GM18502 (cell line): ENCODE measurements at regions not wholly inside any gene's neighbourhood (a gene's known extent, or its start where the extent isn't known, plus 50 kb on each side); places are given as distances from the start of the nearest gene placed in this dataset.
"Not testable (repeated sequence)": the region's sequence is repeated elsewhere in the genome, so short reads cannot be mapped to it uniquely, and the experiment has no call there.

Source experiments
- ATAC-seq: cut with Tn5 transposase; IDR thresholded peaks from one replicate; pipeline ENCODE4 v1.9.1; 2021; ENCODE audit warnings: mild to moderate bottlenecking; ENCODE audit not compliant: unreplicated experiment, poor library complexity

DNA sequence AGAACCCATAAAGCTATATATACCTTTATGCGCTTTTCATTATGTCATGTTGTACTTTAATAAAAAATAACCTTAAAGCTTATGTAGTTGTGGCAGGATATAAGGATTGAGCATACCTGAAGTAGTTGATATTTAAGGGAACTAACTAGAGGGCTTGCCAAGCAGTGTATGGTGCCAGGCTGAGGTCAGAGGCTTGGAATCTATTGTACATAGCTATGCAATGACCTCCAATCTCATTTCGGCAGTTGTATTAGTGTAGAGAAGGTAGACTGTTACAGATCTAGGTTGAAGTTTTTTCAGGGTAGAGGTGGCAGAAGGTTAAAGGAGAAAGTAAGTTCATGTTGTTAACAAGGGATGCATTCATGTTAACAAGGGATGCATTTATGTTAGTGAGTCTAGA is 397.7 kb upstream of the HS3ST5 start:
- no peak for ATAC-seq

DNA sequence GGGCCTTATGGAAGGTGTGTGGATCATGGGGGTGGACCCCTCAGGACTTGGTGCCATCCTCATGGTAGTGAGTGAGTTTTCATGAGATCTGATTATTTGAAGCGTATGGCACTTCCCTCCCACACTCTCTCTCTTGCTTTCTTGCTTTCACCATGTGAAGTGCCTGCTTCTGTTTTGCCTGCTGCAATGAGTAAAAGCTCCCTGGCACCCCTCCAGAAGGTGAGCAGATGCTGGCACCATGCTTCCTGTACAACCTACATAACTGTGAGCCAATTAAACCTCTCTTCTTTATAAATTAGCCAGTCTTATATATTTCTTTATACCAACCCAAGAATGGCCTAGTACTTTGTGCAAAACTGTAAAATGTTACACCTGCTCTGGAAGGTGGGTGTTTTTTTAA is 396.8 kb upstream of the HS3ST5 start:
- no peak for ATAC-seq

DNA sequence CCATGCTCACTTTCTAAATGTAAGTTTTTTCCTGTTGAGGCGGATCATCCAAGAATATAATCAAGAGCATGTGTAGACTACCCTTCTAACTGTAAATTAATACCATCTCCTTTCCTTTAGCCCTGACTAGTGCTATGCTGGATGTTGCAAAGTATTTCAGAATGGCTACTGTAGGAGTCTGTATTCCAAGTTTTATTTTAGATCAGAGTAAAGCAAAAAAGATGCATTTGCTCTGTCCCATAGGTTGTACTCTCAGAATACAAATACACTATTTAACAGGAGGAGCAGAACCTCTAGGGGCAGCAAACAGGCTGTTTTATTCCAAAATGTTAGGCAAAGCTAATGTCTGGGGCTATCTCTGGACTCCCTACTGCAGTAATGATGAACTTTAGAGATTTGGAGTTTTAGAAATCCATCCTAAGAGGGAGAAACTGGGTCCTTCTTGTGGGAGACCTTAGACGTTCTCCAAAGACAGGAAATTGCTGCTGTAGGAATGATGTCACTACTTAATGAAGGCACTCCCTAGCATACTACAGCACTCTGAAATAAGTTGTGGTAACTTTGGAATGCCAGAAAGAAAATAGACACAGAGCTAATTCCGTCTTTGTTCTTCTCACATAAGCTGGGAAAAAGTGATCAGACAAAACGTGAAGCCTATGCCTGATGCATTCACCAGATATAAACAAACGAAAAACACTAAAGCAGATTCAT is 392.4 kb upstream of the HS3ST5 start:
- ATAC-seq, result no peak

DNA sequence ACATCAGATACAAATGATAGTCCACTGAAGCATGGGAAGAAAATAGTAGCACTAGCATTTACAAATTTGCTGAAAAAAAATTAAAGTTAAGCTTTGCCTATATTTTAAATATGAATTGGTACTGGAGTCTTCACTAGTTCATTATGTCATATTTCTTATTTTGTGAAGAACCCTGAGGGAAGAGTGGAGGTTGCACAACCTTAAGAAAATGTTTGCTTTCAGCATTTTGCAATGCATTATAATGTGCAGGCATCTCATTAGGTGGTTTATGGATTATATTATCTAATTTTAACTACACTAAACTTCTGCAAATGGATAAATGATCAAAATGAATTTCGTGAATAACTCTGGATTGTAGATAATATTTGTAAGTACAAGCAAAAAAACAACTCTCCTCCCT is 390.8 kb upstream of the HS3ST5 start:
- no peak for ATAC-seq

DNA sequence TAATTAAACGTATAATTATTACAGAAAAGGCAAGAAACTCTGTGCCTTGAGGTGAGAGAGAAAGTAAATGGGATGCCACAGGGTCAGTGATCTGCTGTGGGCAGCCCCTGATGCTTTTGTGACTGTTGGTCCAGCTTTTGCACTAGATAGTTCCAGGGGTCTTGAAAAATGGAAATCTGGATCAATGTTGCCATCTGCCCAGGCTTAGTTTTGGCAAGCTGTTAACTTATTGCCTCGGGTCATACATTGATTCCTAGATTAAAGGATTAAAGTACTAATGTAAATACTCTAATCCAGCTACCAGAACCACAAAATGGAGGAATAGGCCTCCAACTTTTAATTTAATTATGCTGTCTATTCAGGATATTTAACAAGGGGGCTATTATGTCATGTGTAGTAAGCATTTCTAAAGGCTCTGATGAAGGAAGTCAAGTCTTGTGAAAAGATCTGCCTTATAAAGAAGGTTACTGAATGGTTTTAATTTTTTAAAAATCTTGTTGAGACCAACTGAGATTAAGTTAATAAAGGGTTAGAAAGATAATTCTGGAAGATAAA is 376.0 kb upstream of the HS3ST5 start:
- no peak for ATAC-seq

DNA sequence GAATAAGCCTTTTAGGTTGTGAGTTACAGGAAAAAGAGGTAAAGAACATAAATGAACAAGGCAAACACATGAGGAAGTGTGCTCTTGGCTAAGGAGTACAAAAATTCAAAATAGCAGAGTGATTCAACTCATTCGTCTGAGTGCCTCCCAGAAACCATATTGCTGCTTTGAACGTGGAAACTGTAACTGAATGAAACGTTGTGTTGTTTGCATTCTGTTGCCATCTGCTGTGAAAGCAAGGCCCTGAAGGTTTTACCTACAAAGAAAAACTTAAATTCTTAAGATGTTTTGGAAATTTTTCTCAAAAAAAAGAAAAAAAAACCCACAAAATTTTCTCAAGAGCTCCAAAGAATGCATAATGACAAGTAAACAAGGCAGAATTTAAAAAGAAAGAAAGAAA is 375.4 kb upstream of the HS3ST5 start:
- ATAC-seq, result no peak

DNA sequence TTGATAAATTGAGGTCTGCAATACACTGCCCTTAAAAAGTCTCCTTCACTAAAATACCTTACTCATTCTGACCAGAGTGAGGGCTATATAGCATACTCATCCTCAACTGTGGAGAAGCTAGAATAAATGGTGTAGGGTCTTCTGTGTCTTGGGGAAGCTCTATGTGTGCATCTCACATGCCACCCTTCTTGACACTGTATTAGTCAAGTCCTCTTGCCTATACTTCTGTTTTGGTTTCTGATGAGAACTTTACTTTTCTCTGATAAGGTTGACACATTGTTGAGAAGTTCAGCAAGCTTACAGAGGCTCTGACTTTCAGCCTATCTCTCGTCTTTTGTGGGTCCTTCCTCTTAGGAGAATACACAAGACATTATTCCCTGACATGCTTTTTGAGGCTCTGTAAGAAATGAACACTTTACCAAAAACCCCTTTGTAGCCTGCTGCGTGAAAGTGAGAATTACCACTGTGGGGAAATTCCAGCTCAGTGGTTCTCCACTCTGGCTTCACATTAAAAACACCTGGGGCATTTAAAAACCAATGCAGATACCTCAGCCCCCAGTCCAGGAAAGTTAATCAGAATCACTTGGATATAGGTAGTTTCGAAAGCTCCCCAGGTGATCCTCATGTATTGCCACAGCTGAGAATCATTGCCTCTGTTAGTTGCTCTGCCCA is 372.1 kb upstream of the HS3ST5 start:
- ATAC-seq, result peak; percentile 71

DNA sequence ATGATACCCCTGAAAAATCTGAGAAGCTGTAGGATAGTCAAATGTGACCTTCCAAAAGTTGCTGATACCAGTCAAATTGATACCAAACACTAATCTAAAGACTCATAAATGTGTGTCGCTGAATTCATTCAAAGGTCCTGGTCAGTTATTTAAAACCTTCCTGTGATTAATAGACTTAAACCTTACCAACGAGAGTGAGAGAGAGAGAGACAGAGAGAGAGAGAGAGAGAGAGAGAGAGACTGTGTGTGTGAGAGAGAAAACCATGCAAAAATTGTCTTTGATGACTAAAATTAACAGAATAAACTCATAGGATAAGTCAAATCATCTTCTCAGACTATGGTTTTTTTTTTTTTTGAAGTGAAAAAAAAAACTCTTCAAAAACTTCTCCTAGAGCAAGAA is 370.9 kb upstream of the HS3ST5 start:
- ATAC-seq, result no peak

DNA sequence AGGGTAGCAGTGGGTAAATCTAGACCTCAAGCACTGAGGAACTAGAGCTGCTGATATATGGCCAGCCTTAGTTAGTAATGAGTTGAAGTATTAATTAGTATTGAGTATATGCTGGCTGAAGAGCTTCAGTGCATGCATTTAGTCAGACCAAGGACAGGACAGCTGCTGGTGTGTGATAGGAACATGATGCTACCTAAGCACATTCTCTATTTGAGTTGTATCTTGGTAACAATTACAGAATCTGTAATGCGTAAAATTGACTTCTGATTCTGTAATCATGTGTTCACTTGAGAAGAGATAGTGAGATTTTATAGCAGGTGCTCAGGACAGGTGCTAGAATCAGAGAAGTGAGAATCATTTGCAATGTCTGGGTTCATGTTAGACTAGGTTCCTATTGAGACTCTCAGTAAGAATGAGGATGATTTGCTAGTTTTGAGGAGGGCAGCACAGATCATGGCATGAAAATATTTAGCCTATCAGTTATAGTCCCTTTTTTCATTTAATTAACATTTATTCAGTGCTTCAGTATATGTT is 369.4 kb upstream of the HS3ST5 start:
- peak; percentile 33 for ATAC-seq

DNA sequence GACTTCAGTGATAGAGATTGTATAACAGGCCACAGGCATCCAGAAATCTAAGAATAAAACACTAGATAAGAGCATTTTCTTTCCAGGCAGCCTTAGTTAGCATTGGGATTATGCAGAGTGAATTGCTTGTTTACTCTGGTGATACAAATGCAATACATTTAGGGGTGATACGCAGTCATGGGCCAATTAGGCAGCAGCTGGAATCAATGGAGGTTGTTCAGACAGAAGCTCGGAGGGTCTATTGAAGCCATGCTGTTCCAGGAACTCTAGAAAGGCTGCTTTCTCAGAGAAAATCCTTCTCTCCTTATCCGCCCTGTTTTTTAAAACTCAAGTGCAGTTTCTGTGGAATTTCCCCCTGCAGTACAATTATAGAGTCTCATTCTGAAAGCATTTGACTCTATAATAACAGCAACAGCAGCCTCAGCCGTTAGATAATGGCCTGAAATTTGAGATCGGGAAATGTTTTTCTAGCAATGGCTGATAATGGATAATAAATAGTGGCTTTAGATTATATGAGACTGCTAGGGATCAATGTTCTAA is 364.3 kb upstream of the HS3ST5 start:
- ATAC-seq, result no peak

DNA sequence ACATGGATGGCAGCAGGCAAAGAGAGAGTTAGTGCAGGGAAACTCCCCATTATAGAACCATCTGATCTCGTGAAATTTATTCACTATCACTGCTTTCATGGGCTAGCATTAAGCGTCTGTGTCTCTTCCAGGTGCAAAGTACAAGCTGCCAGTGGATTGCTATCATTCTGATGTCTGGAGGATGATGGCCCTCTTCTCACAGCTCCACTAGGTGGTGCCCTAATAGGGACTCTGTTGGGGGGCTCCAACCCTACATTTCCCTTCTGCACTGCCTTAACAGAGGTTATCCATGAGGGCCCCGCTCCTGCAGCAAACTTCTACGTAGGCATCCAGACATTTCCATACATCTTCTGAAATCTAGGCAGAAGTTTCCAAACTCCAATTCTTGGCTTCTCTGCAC is 347.8 kb upstream of the HS3ST5 start:
- no peak for ATAC-seq

DNA sequence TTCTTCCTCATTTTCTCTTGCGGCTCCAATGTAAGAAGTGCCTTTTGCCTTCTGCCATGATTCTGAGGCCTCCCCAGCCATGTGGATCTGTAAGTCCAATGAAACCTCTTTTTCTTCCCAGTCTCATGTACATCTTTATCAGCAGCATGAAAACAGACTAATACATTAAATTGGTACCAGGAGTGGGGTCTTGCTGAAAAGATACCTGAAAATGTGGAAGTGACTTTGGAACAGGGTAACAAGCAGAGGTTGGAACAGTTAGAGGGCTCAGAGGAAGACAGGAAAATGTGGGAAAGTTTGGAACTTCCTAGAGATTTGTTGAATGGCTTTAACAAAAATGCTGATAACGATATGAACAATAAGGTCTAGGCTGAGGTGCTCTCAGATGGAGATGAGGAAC is 316.7 kb upstream of the HS3ST5 start:
- ATAC-seq, result no peak

DNA sequence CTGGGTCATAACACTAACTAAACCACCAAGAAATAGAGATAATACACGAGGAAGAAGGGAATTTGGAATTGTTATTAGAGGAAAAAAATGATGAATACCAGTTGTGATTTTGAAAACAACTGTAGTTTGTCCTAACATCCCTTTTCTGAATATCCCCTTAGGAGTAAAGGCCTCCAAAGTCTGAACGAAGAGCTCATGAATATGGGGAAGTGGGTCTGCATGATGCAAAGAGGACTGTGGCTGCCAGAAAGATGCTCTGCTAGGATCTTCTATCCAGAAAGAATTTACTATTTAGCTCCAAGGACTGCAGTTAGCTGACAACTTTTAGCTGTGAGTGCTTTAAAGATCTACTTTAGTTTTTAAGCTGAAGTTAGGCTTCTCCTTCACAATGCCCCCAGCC is 308.8 kb upstream of the HS3ST5 start:
- ATAC-seq, result no peak

DNA sequence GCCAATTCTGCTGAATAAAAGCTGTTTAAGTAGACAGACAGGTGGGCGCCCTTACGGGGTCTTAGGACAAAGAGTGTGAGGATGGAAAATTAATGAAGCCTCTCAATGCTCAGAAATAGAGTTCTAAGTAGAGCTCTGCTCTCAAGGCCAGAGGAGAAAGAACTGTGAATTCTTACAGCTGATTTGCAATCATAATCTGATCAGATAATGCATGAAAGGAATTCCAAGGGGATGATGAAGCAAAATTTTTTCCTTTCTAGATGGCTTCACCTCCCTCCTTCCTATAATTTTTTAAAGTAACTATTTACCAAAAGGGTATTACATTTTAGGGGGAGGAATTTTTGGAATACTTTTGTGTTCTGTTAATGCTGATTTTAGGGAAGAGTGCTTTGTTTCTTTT is 308.1 kb upstream of the HS3ST5 start:
- no peak for ATAC-seq

DNA sequence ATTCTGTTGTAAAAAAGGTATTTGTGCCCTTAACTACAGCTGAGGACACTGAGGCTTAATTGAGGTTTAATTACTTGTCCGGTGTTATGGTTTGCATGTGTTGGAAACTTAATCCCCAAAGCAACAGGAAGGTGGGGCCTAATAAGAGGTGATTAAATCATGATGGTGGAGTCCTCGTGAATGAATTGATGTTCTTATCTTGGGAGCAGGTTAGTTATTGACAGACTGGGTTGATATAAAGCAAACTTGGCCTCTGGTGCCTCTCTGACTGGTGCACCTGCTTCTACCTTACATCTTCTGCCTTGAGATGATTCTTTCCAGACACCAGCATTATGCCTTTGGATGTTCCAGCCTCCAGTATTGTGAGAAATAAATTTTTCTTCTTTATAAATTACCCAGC is 306.5 kb upstream of the HS3ST5 start:
- ATAC-seq, result no peak

DNA sequence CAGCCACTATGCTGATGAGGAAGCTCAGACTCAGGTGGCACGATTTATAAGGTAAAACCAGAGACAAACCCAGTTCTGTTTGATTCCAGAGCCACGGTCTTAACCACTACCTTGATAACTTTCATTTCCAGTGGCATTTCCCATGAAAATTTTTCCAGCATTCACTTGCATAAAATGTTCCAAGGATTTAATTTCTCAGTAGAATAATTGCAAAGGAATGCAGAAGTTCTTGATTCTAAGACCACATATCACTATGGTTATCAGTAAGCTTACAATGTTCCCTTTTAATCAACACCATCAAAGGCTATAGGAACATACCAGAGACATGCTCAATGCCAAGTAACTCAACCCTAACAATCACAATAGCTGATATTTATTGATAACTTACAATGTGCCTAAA is 306.0 kb upstream of the HS3ST5 start:
- no peak for ATAC-seq

DNA sequence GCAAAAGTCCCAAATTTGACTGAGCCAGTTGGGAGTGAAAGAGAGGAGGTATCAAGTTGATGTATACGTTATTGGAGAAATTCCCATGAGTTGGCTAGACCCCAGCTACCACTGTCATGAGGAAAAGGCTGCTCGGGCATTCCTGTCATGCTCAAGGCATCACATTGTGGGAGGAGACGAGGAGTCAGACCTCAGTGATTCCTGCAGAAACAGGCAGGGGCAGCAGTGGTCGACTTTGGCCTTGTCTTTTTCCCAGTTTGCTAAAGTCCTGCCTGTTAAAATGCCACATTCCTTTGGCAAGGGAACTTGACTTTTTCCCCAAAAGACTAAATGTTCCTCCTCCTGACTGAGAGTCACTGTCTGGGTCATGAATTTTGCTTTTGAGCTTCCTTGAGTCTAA is 295.5 kb upstream of the HS3ST5 start:
- no peak for ATAC-seq

DNA sequence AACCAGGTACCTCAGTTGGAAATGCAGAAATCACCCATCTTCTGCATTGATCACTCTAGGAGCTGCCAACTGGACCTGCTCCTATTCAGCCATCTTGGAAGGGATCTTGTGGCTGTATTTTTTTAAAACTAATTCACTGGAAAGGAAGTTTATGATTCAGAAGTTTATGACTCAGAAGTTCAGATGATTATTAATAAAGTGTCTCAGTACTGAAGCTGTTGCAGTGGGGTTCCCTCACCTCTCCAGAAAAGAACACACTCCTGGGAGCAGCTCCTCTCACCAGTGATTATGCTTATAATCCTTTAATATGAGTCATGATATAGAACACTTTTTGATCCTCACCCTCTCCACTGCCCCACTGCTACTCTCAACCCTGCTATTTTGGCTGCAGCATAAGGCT is 291.2 kb upstream of the HS3ST5 start:
- ATAC-seq, result no peak

DNA sequence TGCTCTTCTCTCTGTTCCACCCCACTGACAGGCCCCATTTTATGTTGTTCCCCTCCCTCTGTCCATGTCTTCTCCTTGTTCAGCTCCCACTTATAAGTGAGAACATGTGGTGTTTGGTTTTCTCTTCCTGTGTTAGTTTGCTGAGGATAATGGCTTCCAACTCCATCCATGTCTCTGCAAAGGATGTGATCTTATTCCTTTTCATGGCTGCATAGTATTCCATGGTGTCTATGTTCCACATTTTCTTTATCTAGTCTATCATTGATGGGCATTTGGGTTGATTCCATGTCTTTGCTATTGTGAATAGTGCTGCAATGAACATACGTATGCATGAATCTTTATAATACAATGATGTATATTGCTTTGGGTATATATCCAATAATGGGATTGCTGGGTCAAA is 283.4 kb upstream of the HS3ST5 start:
- not testable (repeated sequence) for ATAC-seq

DNA sequence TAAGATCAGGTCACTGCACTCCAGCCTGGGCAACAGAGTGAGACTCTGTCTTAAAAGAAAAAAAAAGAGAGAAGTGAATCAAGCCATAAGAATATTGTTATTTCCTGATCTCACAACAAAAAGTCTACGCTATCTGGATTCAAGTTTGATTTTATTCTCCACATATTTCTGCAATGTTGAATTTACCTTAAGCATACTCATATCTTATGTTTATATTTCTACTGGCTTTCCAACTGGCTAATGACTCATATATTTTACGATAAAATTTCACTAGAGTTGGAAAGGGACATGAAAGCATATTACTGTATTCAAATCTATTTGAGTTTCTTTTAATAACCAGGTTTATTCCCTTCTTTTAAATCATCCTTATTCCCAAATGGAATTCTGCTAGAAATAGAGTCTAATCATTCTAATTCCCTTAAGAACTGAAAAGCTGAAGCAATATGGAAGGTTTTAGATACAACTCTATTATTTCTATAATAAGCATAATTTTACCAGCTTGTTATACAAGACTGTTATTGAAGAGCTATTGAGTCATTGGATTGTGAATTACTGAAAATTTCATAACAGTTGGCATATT is 276.9 kb upstream of the HS3ST5 start:
- no peak for ATAC-seq

DNA sequence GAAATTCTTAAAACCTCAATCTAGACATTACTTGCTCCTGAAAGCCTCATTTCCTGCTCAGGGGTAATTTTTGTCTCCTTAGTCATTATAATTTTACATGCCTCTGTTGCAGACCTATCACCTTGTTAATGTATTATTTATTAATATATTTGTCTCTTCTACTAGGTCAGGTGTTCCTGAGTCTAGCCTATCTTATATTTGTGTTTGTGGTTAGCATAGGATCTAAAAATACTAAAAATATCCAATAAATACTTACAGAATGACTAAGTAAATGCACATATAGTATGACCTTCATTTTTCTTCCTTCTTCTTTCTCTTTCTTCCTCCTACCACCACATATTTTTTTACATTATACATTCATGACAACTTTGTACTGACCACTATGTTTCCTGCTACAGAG is 268.9 kb upstream of the HS3ST5 start:
- ATAC-seq, result no peak
